Inflammatory macrophage treated with lipopolysaccharide for 1 hour (primary cell): ENCODE measurements at regions not wholly inside any gene's neighbourhood (a gene's known extent, or its start where the extent isn't known, plus 50 kb on each side); places are given as distances from the start of the nearest gene placed in this dataset.

Experiments used
- DNase-seq, 2 donors: peaks; one replicate each; pipeline ENCODE4 v3.0.0-alpha.2; 2020 to 2022

- no peak for DNase-seq
Observed at GRCh38 chr4:187190390-187190789, 466.7 kb upstream of the FAT1 start.

DNA sequence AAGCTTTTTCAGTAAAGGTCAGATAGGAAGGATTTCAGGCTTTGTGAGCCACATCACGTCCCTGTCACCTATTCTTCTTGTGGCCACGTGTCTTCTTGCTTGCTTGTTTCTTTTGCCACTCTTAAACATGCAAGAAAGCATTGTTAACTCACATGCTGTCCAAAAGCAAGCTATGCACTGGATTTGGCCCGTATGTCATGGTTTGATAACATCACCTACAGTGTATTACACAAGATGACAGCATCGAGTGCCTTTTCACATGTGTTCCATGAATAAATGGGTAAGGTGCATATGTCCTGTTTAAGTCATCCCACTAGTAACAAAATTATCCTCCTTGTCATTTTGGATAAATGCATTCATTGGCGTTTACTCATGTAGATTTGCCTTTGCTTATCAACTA is 468.0 kb upstream of the FAT1 start:
- no peak for DNase-seq

GRCh38 chr4:187192266-187192665 is 468.6 kb upstream of the FAT1 start:
- no peak for DNase-seq

- DNase-seq: no peak
Observed at GRCh38 chr4:187193141-187193540, 469.5 kb upstream of the FAT1 start.

- DNase-seq: no peak
Observed at GRCh38 chr4:187204389-187204918, 480.8 kb upstream of the FAT1 start.

- no peak for DNase-seq
Observed at GRCh38 chr4:187207931-187208330, 484.3 kb upstream of the FAT1 start.

DNA sequence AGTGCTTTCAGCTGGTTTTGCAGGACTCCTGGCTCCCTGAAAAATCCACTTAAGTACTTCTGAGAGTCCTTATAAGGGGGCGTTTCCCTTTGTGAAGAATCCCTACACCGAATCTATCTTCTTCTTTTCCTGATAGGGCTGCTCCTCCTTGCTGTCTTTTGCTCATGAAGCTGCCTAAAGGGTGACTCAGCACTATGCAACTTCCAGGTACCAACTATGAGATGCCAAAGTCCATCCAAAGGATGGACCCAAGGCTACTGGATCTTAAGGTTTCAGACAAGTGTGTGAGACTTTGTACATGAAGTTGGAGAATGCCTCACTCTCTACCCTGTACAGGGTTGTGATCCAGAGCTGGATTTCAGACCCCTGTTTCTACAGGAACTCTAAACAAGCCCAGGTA is 485.0 kb upstream of the FAT1 start:
- DNase-seq: no peak

- no peak for DNase-seq
Observed at GRCh38 chr4:187209921-187210613, 486.4 kb upstream of the FAT1 start.

DNA sequence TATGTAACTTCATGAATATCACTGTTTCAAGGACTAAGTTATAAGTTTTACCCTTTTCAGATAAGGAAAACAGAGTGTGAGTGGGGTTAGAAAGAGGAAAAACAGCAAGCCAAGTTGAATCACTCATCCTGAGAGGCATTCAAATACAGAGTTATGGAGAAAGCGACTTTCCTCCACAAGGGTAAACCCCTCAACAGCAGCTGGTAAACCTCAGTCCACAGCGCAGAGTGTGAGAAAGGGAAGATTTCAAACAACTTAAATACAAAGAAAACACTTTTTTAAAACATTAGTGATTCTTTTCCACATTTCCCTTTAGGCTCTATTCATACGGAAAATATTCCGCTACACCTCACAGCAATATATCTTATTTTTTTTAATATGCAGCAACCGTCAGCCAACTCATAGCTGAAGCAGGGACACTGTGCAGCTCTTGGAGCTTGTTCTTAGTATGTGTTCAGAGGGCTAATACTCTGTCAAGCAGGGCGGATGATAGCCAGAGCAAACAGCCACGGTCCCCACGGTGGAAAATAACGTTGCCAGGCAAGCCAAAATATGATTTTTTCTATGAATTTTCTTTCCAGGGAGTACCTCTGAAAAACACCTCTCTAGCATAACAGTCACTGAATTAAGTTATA is 488.9 kb upstream of the FAT1 start:
- DNase-seq: no peak

GRCh38 chr4:187215438-187215837 is 491.8 kb upstream of the FAT1 start:
- no peak for DNase-seq

GRCh38 chr4:187218705-187219245 is 495.1 kb upstream of the FAT1 start:
- DNase-seq: no peak

DNA sequence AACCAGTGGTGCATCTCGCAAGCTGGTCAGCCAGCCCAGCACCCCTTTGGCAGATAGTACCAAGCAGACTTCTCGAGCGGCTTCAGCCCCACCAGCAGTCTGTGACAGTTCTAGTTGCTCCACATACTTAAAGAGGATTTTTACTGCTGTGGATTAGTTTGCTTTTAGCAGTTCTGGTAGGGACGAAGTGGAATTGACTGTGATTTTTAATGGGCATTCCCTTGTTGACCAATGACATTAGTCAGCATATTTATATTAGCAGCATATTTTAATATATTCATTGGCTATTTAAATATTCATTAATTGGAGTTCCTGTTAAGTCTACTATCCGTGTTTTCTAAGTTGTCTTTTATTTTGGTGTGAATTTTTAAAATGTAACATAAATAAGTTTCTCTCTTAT is 500.9 kb upstream of the FAT1 start:
- DNase-seq: no peak

DNA sequence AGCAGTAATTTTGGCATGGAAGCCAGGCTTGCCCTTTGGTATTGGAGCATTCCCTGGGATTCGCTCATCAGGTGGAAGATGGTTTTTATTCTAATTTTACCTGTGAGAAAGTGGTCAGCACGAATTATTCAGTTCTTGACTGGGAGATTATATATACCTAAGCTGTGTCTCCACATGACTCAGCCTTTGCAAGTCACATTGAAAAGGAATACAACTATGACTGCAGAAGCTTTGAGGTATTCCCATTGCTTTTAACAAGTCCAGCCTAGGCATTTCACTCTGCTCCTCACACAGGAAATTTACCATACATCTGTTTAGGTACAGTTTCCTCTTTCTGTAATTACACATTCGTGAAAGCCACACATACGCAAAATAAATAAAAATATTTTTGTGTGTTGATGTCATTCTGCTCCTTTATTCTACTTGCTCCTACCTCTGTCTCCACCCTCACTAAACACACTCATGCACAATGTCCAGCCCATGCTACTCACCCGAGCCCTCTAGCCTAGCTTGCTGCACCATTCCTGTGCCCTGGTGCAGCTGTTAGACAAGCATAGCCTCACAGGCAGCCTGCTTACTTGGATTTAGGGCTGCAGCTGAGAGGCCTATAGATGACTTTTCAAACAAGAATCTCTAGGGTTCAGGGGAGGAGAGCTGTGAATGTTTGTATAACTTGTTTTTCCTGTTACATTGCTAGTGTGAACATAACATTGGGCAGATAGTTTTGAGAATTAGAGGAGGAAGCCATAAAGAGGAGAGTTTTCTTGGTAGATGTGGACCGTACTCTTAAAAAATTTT is 504.4 kb upstream of the FAT1 start:
- DNase-seq: no peak

GRCh38 chr4:187232196-187232595 is 508.5 kb upstream of the FAT1 start:
- DNase-seq: no peak

DNA sequence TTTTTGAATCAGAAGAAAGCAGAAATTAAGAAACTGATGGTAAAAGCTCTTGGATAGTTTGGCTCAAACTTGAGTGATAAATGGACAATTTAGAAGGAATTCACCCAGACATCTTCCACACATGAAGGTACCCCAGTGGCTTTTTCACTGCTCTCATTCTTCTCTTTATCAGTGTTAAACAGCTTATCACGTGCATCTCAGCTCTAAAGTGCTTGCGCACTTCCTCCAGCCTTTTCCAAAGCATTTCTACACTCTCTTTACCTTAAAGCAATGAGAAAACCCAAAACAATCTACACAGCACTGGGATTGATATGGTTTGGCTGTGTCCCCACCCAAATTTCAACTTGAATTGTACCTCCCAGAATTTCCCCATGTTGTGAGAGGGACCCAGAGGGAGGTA is 509.1 kb upstream of the FAT1 start:
- DNase-seq: no peak

GRCh38 chr4:187235456-187236170 is 512.0 kb upstream of the FAT1 start:
- DNase-seq: no peak

GRCh38 chr4:187236209-187236890 is 512.7 kb upstream of the FAT1 start:
- no peak for DNase-seq

GRCh38 chr4:187238646-187239045 is 515.0 kb upstream of the FAT1 start:
- DNase-seq: no peak

- DNase-seq: no peak
Observed at GRCh38 chr4:187251896-187252295, 528.2 kb upstream of the FAT1 start.

- no peak for DNase-seq
Observed at GRCh38 chr4:187256897-187257296, 533.2 kb upstream of the FAT1 start.

DNA sequence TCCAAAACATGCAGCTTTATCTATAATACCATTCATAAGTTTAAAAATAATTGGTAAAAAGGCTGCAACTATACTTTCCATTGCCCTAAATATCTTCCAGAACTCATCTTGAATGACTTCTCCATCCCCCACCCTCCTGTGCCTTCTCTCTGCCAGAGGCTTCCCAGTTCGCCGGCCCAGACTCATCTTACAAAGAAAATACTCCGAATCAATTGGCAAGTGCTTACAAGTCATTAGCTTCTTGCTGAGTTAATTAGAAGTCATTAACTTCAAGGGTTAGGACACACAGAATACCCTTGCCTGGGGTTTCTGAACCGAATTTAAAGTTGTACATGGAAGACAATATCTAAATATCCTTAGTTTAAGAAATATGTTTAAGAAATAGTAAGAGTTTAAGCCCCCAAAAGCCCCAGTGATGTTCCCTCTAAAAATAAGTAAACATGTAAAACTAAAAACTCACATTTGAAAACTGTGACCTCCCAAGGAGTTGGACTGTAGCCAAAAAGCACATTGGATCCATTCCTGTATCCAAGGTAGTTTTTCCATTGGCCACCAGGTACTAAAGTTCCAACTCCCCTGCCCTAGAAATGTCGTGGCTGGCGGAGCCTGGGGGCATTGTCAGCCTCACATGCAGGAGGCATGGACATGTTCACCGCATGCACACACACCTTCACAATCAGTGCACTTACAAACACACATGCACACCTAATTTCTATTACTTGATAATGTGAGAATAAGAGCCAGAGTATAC is 535.2 kb upstream of the FAT1 start:
- DNase-seq: no peak
